GM18505 (cell line): ENCODE measurements at regions not wholly inside any gene's neighbourhood (a gene's known extent, or its start where the extent isn't known, plus 50 kb on each side); places are given as distances from the start of the nearest gene placed in this dataset.

ENCODE experiments used
- ATAC-seq: cut with Tn5 transposase; IDR thresholded peaks from one replicate; pipeline ENCODE4 v1.9.1; 2021; ENCODE audit not compliant: unreplicated experiment
- POLR2A ChIP-seq: IDR thresholded peaks from 4 replicates; pipeline ENCODE4 v1.6.1; 2011; ENCODE audit warnings: borderline replicate concordance; ENCODE audit not compliant: insufficient read depth, insufficient read length; ENCODE audit errors: extremely low read depth

DNA sequence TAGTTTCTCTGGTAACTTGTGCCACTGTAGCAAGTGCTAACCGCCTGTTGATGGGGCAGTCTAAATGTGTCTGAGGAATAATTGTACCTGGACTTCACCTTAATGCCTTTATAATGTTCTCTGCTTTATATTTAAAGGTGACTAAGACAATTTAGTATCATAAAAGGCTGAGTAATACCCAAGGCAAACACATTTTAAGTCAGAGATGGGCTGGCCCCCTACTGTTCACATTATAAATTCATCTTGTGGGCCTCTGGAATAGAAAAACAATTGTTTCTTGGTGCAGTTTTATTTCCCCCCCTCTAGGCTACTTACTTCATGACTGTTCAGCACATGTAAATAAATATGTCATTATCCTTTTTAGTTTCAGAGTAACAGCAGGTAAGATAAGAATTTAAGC lies 559.3 kb upstream of the PIK3C3 start:
- TF ChIP-seq POLR2A: no peak
- no peak for ATAC-seq

DNA sequence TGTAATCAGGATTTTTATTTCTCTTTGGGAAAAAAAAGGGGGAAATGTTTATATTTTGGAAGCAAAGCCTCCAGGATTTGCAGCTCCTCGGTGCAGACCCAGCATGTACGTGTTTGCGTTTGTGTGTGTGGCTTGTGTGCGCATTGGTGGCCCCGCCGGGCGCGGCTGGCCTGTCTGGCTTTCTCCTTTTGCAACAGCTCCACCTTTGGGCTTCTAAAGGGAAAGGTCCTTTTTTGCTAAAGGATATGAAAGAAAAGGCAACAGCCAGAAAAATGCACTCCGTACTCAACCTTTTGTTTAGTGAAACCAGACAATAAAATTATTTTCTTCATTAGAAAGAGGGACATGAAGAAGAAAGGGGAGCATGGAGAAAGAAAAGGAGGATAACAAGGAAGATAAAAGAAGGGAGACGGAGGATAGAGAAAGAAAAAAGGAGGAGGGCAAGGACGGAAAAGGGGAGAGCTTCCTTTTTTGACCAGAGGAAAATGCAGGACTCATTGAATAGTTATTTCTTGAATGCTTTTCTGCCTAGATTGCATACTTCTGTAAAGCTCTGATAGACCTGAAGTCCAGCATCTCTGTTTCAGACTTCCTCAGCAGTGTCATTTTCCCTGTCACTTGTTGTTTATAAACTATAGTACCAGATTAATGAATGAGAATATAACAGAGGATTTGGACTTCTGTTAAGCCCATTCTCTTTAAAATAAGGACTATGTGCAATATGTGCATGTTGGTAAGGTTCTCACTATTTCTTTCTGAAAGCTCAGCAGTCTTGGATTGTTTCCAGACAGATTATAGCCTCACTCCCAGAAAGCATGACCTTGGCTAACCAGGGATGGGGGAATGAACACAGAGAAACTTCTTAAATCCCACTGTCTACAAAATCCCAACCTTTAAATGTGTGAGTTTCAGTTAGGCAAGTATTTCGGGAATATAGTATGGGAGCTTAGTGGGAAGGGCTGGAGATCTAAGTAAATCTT lies 563.1 kb upstream of the PIK3C3 start:
- TF ChIP-seq POLR2A: no peak
- no peak for ATAC-seq

DNA sequence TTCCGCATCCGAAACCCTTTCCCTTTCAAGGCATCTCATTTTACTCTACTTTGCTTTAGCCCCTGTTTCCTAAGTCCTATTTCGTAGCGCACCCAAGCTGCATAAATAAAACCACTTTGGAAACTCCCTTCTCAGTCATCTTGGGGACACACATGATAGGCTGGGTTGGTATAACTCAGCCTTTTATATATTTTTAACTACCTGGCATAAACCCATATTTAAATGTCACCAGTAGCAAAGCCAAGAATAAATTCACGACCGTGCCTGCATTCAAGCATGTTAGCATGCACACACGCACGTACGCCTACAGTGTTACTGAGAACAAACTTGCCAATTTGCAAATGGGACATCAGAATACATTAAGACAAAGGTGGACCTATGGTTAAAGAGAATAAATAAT lies 564.7 kb upstream of the PIK3C3 start:
- ATAC-seq: peak; percentile 68
- no peak for TF ChIP-seq POLR2A

DNA sequence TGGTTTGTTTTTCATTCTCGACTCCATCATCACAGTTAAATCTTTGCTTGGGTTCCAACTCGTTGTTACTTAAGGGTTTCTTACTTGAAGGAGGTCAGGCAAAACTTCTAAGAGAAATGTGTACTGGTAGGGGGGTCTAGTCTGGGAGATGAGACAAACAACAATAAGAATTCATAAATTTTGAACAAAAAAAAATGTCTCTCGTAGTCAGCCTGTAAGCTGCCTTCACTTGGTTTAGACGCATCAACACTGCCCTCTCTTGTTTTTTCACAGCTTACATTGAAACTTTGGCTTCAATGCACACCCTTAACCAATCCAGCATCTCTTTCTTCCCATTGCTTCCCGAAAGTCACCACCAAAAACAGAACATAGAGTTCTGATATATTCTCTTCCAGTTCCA lies 576.4 kb upstream of the PIK3C3 start:
- ATAC-seq: no peak
- no peak for TF ChIP-seq POLR2A

DNA sequence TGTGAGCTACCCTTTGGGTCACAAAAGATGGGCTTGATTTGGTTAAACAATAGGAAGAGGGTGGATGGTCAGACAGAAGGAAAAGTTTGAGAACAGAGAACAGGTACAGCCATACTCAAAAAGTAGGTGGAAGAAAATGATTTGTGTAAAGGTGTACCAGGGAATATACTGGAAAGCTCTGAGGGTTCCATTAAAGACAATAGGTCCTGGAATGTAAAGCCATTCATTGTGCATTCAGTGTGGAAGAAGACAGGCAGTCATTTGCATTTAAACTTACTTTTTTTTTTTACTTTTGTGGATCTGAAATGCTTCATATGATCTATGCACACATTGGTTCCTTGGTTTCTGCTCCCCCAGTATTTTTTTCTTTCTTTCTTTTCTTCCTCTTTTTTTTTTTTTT lies 581.4 kb upstream of the PIK3C3 start:
- no peak for ATAC-seq
- TF ChIP-seq POLR2A: no peak

DNA sequence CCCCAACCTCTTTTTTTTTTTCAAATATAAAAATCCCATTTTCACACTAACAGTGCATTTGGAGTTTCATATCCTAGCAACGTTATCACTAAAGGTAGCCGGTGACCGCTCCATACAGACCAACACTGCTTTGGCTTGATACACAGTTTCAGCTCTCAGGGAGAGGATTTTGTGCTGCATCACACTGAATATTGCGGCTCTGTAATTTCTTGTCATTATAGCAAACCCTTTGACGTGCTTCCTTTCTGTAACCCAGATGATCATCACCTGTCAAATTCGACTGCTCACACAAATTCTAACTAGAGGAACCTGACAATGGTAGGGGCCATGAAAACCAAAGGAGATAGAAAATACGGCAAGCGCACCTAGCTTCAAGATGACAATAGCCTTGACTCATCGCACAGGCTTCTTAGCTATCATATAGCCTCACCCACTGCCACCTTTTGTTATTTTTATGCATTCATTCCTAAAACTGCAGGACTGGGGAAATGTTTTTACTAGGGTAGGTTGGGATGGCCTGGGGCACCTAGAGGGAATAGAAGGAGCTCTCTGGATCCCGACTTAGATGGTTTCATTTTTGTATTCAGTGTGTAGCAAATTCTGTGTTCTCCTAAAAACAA lies 582.9 kb upstream of the PIK3C3 start:
- no peak for ATAC-seq
- TF ChIP-seq POLR2A: no peak

DNA sequence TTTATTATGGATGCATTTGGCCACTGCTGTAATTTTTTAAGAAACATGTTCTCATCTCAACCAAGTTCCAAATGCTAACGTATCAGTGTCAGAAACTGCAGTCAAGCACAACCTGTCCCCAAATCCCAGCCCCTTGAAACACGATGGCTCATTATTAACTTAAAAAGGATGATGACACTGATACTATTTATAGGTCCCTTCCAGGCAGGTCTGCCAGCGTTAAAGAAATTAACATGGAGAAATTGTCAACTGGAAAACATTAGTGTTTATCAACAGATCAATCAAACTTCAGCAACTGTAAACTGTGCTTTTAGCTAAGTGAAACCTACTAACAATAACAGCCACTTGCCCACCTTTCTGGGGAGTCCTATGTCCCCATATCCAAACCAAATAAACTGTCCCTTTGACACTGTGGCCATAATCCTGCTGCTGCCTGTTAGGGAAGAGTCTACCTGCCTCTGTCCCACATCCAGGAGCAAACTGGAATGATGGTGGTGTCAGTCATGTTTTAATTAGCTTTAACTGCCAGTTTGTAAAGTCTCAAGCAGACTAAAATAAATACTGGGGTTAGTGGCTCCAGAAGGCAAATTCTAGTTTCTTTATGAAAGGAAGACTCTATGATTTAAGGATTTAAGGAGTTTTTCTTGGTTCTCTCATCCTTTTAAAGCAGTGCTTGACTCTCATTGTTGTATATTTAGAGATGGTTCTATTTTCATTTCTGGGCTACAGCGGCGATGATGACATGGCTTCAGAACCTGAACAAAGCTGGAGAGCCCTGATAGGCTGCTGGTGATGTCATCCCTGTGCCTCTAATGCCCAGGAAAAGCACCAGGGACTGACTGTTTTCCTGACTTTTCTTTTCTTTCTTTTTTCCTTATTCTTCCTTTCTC lies 583.6 kb upstream of the PIK3C3 start:
- no peak for ATAC-seq
- TF ChIP-seq POLR2A: no peak

DNA sequence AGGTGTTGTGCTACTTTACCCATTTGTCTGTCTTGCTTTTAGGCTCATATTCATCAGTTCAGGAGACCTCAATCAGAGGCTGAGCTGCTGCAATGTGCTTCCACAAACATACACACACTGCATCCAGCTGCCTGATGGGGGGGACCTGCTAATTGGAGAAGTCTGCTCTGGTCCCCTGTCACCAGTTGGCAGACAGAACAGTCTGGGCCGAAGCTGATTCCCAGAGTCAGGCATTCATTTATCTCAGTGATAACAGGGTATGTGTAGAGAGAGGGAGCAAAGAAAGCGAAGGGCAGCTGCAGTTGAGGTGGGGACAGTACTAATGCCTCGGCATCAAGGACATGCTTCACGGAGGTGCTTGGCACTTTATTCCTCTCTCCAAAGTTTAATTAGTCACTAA lies 584.3 kb upstream of the PIK3C3 start:
- ATAC-seq: no peak
- TF ChIP-seq POLR2A: no peak

DNA sequence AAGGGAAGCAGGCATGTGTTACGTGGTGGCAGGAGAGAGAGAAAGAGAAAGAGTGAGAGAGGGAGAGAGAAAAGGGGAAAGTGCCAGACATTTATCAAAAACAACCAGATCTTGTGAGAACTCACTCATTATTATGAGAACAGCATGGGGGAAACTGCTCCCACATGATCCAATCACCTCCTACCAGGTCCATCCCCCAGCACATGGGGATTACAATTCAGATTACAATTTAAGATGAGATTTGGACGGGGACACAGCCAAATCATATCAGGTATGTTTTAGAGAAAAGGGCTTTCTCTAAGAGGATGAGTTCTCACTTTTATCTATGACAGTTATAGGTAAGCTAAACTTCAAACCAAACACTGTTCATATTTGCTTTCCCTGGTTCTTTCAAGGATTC lies 597.3 kb upstream of the PIK3C3 start:
- ATAC-seq: no peak
- no peak for TF ChIP-seq POLR2A

DNA sequence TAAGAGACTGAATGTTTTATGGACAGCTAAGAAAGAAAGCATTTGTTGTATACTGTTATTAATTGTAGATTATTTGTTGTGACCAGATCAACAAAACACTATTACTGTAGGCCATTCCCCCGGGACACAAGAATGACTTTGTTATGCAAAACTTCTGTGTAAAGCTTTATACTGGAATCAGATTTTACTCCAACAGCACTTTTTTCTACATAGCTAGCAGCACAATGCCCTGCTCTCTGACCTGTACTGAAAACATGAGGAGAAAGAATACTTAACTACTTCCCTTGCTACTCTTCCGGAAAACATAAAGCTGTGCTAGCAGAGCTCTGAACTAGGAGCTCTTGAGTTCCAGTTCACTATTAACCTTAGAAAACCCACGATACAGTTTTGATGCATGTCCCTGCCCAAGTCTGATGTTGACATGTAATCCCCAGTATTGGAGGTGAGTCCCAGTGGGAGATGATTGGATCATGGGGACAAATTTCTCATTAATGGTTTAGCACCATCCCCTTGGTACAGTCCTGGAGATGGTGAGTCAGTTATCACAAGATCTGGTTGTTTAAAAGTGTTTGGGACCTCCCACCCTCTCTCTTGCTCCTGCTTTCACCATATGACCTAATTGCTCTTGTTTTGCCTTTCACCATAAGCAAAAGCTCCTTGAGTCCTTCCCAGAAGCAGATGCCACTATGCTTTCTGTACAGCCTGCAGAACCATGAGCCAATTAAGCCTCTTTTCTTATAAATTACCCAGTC lies 601.1 kb upstream of the PIK3C3 start:
- no peak for ATAC-seq
- no peak for TF ChIP-seq POLR2A

DNA sequence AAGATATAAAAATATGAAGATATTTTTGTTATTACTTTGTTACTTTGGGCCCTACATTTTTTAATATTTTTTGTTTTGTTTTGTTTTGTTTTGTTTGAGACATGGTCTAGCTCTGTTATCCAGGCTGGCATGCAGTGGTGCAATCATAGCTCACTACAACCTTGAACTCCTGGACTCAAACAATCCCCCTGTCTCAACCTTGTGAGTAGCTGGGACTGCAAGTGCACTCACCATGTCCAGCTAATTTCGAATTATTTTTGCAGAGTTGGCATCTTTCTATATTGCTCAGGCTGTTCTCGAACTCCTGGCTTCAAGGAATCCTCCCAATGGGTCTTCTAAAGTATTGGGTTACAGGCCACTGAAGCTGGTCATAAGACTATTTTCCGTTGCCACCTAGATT lies 603.6 kb upstream of the PIK3C3 start:
- TF ChIP-seq POLR2A: no peak
- no peak for ATAC-seq

DNA sequence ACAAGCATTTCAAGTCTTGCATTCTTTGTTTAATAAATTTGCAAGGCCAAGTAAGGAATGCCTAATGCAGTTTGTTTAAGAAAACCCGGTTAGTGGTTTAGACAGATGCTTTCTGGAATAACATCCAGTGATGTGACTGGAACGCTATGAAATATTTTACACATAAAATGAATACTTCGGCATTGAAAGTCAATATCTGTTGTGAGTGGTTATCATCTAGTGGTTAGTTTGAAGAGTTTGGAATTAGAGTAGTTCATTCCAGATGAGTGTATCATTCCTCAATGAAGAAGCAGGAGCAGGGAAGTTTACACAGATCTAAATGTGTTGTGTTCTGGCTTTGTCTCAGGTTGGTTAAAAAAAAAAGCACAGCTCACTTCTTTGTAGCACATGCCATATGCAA lies 608.0 kb upstream of the PIK3C3 start:
- no peak for TF ChIP-seq POLR2A
- no peak for ATAC-seq

DNA sequence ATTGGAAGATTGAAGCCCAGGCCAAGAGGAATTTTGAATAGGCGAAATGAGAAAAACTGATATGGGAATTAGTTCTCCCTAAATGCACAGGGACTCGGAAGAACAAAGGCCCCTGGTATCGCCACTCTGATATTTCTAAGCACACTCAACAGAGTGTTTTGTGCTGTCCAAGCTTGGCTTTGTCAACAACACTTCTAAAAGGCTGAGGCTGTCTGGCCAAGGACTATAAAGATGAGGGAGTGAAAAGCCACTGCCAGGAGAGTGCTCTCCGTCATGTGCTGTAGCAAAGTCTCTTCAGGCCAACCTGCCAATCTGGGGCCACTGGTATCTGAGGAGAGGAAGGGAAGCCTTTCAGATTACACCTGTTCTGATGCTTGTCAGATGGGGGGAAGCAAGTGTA lies 611.2 kb upstream of the PIK3C3 start:
- ATAC-seq: no peak
- TF ChIP-seq POLR2A: no peak

DNA sequence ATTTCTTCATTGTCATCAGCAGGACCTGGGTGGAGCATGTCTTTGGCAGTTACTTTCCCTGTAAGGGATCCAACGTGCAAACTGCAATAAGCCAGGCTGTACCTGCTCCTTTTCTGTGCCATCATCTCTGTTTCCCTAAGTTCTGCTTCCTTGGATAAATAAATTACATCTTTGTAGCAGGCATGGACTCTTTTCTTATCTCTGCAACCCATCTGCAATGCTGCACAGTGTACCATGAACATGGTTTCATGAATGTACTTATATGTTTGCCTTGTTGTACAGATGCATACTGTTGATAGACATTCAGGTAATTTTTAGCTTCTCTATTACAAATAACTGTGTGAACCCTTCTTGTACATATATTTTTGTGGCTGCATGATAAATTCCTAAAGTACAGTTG lies 616.7 kb upstream of the PIK3C3 start:
- TF ChIP-seq POLR2A: no peak
- no peak for ATAC-seq

DNA sequence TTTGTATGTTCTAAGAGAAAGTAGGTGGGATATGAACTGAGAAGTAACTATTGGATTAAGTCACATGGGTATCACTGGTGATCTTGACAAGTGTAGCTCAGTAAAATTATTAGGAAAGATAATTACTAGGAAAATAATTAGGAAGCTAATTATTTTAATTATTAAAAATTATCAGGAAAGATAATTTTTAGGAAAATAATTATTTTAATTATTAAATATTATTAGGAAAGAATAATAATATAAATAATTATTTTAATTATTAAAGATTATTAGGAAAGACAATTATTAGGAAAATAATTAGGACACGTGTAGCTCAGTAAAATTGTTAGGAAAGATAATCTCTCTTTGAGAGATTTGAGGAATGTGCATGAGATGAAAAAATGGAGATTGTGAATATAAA lies 623.4 kb upstream of the PIK3C3 start:
- TF ChIP-seq POLR2A: no peak
- ATAC-seq: no peak
